ENCODE measurements at regions not wholly inside any gene's neighbourhood (a gene's known extent, or its start where the extent isn't known, plus 50 kb on each side); places are given as distances from the start of the nearest gene placed in this dataset.

DNA sequence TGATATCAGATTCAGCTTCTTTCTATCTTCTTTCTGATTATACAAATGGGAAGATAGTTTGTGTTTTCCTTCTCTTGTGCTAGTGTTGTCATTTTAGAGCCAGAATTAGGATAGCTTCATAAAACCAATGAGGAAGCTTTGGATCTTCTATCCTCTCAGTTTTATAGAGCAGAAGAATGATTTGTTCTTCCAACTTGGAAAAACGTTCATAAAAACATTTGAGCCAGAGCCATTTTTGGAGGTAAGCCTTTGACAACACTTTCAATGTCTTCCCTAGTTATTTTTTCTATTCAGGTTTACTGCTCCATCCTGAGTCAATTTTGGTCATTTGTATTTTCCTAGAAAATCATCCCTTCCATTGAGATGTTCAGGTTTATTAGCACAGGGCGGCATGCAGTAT is 91.2 kb upstream of the MYOCD start:
- Mint-ChIP-seq H3K27me3 (peaks cover 8% of the 10 kb centered on the region), H3K4me3 (no peak overlapping the region), H3K27ac (no peak overlapping the region), H3K4me1 (no peaks in the 10 kb centered on the region), H3K36me3 (ENCODE audit: low read depth) (no peaks in the 10 kb centered on the region), H3K9me3 (peaks cover 4% of the 10 kb centered on the region)
- ChIA-PET POLR2A (no interaction called here), CTCF (no interaction called here)
- ATAC-seq (ENCODE audit: low read depth): no peak
- TF ChIP-seq, protein P1, sequence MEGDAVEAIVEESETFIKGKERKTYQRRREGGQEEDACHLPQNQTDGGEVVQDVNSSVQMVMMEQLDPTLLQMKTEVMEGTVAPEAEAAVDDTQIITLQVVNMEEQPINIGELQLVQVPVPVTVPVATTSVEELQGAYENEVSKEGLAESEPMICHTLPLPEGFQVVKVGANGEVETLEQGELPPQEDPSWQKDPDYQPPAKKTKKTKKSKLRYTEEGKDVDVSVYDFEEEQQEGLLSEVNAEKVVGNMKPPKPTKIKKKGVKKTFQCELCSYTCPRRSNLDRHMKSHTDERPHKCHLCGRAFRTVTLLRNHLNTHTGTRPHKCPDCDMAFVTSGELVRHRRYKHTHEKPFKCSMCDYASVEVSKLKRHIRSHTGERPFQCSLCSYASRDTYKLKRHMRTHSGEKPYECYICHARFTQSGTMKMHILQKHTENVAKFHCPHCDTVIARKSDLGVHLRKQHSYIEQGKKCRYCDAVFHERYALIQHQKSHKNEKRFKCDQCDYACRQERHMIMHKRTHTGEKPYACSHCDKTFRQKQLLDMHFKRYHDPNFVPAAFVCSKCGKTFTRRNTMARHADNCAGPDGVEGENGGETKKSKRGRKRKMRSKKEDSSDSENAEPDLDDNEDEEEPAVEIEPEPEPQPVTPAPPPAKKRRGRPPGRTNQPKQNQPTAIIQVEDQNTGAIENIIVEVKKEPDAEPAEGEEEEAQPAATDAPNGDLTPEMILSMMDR (IDR thresholded peaks at IDR 0.05): no peak
- intact Hi-C loops (cut with micrococcal nuclease): no loop called here
- no peak for DNase-seq

DNA sequence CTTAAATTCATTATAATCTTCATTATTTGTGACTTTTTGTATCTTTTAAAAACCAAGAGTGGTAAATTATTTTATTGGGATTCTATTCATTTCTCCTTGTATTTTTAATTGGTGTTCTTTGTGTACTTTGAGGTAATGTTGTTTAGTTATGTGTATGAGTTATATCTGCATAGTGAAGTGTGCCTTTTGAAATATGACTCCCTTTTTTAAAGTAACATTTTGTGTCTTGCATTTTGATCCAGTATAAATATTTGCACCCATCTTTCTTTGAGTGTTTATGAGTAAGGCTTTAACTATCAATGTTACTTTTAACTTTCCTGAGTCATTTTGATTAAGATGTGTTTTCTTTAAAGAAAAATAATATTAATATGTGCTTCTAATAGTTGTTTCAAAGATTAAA is 90.0 kb upstream of the MYOCD start:
- Mint-ChIP-seq H3K27ac (no peak overlapping the region), H3K4me3 (no peak overlapping the region), H3K9me3 (peaks cover 4% of the 10 kb centered on the region), H3K4me1 (no peaks in the 10 kb centered on the region), H3K36me3 (ENCODE audit: low read depth) (no peaks in the 10 kb centered on the region), H3K27me3 (peaks cover 8% of the 10 kb centered on the region)
- ChIA-PET POLR2A (no interaction called here), CTCF (no interaction called here)
- no peak for DNase-seq
- TF ChIP-seq, protein P1 (IDR thresholded peaks at IDR 0.05): no peak
- intact Hi-C loops (cut with micrococcal nuclease): no loop called here
- no peak for ATAC-seq (ENCODE audit: low read depth)

DNA sequence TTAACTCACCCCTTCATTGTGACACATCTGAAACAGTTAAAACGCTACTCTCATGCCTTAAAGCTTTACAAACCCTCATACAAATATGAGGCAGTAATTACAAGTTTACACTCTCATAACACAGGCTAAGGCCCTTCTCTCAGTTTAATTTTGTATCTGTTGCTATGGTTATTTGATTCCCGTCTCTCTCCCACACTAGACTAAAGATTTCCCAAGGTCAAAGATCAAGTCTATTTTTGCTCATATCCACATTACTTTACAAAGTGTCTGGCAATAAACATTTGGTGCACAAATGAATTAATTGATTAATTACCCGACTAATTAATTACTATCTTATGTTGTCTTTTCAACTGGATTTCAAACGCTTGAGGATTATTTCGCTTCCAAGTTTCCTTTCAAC is 86.4 kb upstream of the MYOCD start:
- Mint-ChIP-seq H3K4me1 (no peaks in the 10 kb centered on the region), H3K4me3 (no peak overlapping the region), H3K27me3 (peaks cover 12% of the 10 kb centered on the region), H3K27ac (no peak overlapping the region), H3K36me3 (ENCODE audit: low read depth) (no peaks in the 10 kb centered on the region), H3K9me3 (no peaks in the 10 kb centered on the region)
- no peak for ATAC-seq (ENCODE audit: low read depth)
- intact Hi-C loops (cut with micrococcal nuclease): no loop called here
- no peak for DNase-seq
- CTCF ChIA-PET: no interaction called here
- TF ChIP-seq, protein P1 (IDR thresholded peaks at IDR 0.05): no peak
- POLR2A ChIA-PET: no interaction called here

DNA sequence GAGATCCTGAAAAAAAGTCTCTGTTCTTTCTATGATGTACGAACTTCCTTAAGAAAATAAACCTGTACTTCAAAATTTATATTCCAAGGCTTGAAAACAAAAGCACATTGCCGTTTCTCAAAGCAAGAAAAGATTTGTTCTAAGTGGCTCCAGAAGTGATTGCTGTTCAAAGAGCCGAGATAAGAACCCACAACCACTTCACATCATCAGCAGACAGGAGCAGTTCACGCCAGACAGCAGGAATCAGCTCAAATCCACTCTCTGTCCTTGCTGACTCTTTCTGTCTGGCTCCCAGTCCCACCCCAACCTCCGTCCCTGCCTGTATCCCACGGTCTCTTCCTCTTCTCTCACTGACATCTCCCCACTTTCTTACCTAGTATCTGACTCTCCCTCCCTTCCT is 85.0 kb upstream of the MYOCD start:
- no peak for ATAC-seq (ENCODE audit: low read depth)
- Mint-ChIP-seq H3K36me3 (ENCODE audit: low read depth) (no peaks in the 10 kb centered on the region), H3K9me3 (no peaks in the 10 kb centered on the region), H3K27ac (no peak overlapping the region), H3K4me1 (no peaks in the 10 kb centered on the region), H3K4me3 (no peak overlapping the region), H3K27me3 (peaks cover 12% of the 10 kb centered on the region)
- intact Hi-C loops (cut with micrococcal nuclease): no loop called here
- TF ChIP-seq, protein P1 (IDR thresholded peaks at IDR 0.05): no peak
- ChIA-PET CTCF (no interaction called here), POLR2A (no interaction called here)
- no peak for DNase-seq

DNA sequence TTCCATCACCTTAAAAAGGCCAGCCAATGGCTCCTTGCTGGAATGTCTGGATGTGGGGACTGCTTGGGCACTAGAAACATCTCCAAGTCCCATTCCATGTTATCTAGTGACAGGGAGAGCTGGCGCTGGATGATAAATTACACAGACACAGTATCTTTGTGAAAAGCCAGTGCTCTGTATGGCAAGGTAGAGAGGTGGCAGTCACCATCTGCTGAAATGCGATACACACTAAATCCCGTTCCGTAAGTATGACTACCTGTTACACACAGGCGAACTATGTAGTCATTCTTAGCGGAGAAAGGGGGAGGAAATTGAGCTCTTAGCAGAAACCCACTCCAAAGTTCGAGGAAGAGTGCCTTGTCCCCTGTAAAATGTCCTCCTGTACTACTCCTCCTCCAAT is 81.0 kb upstream of the MYOCD start:
- TF ChIP-seq, protein P1 (IDR thresholded peaks at IDR 0.05): no peak
- intact Hi-C loops (cut with micrococcal nuclease): no loop called here
- ChIA-PET CTCF (no interaction called here), POLR2A (no interaction called here)
- ATAC-seq (ENCODE audit: low read depth) (no peak), DNase-seq (no peak)
- Mint-ChIP-seq H3K27me3 (peaks cover 4% of the 10 kb centered on the region), H3K9me3 (peaks cover 3% of the 10 kb centered on the region), H3K4me1 (no peaks in the 10 kb centered on the region), H3K27ac (no peak overlapping the region), H3K4me3 (no peak overlapping the region), H3K36me3 (ENCODE audit: low read depth) (no peaks in the 10 kb centered on the region)
